ENCODE measurements at regions not wholly inside any gene's neighbourhood (a gene's known extent, or its start where the extent isn't known, plus 50 kb on each side); places are given as distances from the start of the nearest gene placed in this dataset.
"Not testable (repeated sequence)": the region's sequence is repeated elsewhere in the genome, so short reads cannot be mapped to it uniquely, and the experiment has no call there.

GRCh38 chr7:13692548-13692947 is 296.9 kb downstream of the ETV1 start:
- no peak for DNase-seq (ENCODE audit: low read depth, low spot score)

- no peak for DNase-seq (ENCODE audit: low read depth, low spot score)
These were observed 287.2 kb downstream of the ETV1 start for GRCh38 chr7:13702251-13702650.

GRCh38 chr7:13708670-13709069 is 280.8 kb downstream of the ETV1 start:
- no peak for DNase-seq (ENCODE audit: low read depth, low spot score)

GRCh38 chr7:13713092-13713491 is 276.4 kb downstream of the ETV1 start:
- no peak for DNase-seq (ENCODE audit: low read depth, low spot score)

GRCh38 chr7:13715534-13715933 is 273.9 kb downstream of the ETV1 start:
- no peak for DNase-seq (ENCODE audit: low read depth, low spot score)

- DNase-seq (ENCODE audit: low read depth, low spot score), result no peak
These were observed 272.4 kb downstream of the ETV1 start for GRCh38 chr7:13717031-13717430.

GRCh38 chr7:13724191-13724976 is 265.1 kb downstream of the ETV1 start:
- DNase-seq (ENCODE audit: low read depth, low spot score), result no peak

- no peak for DNase-seq (ENCODE audit: low read depth, low spot score)
These were observed 264.4 kb downstream of the ETV1 start for GRCh38 chr7:13724977-13725566.

- DNase-seq (ENCODE audit: low read depth, low spot score), result no peak
These were observed 263.9 kb downstream of the ETV1 start for GRCh38 chr7:13725591-13725990.

GRCh38 chr7:13727279-13727678 is 262.2 kb downstream of the ETV1 start:
- DNase-seq (ENCODE audit: low read depth, low spot score), result no peak

GRCh38 chr7:13727751-13728150 is 261.7 kb downstream of the ETV1 start:
- no peak for DNase-seq (ENCODE audit: low read depth, low spot score)

- not testable (repeated sequence) for DNase-seq (ENCODE audit: low read depth, low spot score)
These were observed 261.0 kb downstream of the ETV1 start for GRCh38 chr7:13728430-13728829.

GRCh38 chr7:13731643-13732042 is 257.8 kb downstream of the ETV1 start:
- DNase-seq (ENCODE audit: low read depth, low spot score), result no peak

- DNase-seq (ENCODE audit: low read depth, low spot score), result no peak
These were observed 251.9 kb downstream of the ETV1 start for GRCh38 chr7:13737563-13737962.

- no peak for DNase-seq (ENCODE audit: low read depth, low spot score)
These were observed 247.3 kb downstream of the ETV1 start for GRCh38 chr7:13742126-13742525.

- DNase-seq (ENCODE audit: low read depth, low spot score), result no peak
These were observed 246.7 kb downstream of the ETV1 start for GRCh38 chr7:13742811-13743210.

- no peak for DNase-seq (ENCODE audit: low read depth, low spot score)
These were observed 246.2 kb downstream of the ETV1 start for GRCh38 chr7:13743226-13743625.

GRCh38 chr7:13745530-13745929 is 243.9 kb downstream of the ETV1 start:
- DNase-seq (ENCODE audit: low read depth, low spot score), result no peak

- DNase-seq (ENCODE audit: low read depth, low spot score), result no peak
These were observed 240.5 kb downstream of the ETV1 start for GRCh38 chr7:13748998-13749397.

GRCh38 chr7:13749636-13750035 is 239.8 kb downstream of the ETV1 start:
- no peak for DNase-seq (ENCODE audit: low read depth, low spot score)

- DNase-seq (ENCODE audit: low read depth, low spot score), result no peak
These were observed 237.7 kb downstream of the ETV1 start for GRCh38 chr7:13751766-13752165.

- DNase-seq (ENCODE audit: low read depth, low spot score), result no peak
These were observed 231.6 kb downstream of the ETV1 start for GRCh38 chr7:13757841-13758240.

GRCh38 chr7:13765853-13766252 is 223.6 kb downstream of the ETV1 start:
- DNase-seq (ENCODE audit: low read depth, low spot score), result not testable (repeated sequence)

All from pulmonary artery endothelial cell (primary cell).